Daoy (cell line): ENCODE measurements at regions not wholly inside any gene's neighbourhood (a gene's known extent, or its start where the extent isn't known, plus 50 kb on each side); places are given as distances from the start of the nearest gene placed in this dataset.

Source experiments
- DNase-seq: peaks from one replicate; pipeline ENCODE4 v3.0.0-alpha.2; 2015; ENCODE audit warnings: low read depth

DNA sequence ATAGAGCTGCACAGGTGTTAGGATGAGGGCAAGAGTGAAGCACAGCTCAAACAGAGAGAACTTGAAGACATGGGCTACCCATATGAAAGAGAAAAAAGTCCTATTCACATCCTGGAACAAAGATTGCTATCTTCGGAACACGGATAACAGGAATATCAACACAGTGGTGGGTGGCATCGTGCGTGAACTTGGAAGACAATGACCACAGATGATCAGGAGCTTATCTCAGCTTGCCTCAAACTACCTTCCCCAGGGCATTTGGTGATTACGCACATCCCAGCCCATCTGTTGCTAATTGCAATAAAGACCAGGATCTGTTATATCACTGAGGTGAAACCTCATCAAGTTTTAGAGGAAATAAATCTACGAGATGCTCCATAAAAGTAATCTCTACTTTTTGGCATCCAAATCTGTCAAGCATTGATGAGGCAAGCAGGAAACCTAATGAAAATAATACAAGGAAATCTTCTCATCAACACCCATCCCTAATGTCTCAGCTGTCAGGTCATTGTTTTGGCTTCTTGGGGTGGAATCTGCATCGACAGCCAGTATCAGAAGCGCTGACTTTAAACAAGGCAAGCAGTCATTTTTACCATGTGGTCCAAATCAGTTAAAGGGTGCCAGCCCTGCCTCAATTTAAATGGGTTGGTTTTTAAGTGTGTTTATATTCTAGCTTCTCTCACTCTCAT lies 188.2 kb downstream of the SPCS3 start:
- no peak for DNase-seq

DNA sequence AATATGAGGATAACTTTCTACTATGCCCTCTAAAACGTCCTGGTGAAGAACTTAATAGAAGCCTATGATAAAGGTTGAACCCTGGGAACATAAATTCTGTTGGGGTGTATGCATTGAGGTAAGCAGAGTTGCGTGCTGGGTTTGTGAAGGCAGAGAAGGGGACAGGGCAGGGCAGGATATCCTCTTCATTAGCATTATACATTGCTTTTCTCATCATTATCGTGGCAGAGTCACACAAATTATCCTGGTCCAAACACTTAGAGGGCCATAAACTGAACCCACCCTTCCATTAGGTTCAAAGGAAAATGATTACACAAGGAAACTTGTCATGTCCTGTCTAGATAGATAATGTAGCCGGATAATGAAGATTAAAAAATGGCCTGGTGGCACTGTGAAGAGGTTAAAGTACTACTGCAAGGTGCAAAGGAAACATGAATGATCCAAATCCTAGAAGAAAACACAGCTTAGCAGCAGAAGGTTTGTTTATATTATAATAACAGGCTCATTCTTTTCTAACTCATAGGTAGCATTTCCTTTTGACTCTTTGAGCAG lies 189.1 kb downstream of the SPCS3 start:
- DNase-seq = no peak

DNA sequence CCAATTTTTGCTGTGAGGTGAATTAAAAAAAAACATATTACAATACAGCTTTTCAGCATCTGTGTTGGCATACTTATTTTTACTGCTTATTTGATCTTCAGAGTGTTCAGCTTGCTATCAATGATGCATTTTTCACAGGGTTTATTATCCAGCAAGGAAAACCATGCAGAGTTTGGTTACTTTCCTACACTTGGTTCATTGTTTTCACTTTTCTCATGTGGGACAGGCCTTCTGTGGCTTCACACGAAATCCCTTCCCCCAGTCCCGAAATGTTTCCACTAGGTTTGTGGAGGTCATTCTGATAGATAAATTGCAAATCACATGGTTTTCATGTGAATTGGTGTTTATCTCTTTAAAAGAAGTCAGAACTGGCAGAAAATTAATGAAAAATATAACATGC lies 205.8 kb downstream of the SPCS3 start:
- no peak for DNase-seq

DNA sequence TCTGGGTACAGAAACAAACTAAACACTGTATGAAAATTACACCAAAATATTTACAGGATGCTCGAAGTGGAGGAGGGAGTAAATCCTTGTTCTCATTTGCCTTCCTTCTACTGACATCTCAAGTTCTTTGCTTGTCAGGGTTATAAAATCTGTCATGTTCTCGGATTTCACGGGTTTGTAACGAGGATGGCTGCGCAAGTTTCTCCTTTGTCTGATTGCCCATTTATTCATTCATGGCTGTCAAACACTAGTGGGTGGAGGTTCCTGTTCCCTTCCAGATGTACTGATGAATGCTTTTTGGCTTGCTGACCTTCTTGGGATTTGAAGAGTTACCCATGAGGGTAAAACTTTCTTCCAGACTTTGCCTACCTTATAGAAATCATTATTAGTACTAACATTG lies 206.9 kb downstream of the SPCS3 start:
- DNase-seq = no peak

DNA sequence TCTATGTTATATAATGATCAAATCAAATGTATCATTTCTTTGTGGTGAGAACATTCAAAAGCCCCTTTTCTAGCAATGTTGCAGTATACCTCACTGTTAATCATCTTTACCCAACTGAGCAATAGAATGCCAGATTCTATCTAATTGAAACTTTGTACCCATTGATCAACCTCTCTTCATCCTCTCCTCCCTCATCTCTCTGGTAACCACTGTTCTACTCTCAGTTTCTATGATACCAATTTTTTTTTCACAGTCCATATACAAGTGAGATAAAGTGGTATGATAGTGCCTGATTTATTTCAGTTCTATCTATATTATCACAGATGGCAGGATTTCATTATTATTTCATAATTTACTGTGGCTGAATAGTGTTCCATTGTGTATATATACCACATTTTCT lies 209.8 kb downstream of the SPCS3 start:
- no peak for DNase-seq

DNA sequence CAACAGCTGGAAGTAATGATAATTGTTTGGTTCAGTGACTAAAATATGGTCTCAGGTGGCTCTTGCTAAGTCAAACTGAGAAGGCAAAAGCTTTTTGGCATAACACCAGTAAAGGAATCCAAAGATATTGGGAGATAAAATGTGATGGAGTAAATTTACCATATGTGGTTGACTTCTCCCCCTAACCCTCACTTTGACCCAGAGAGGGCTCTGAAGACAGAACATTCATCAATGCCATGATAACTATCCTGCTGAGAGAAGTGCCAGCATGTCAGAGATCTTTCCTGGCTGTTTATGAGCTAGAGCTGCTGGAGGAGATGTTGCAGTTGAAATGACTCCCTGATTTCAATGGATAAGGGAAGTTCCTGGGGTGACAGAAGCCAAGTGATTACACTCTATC lies 213.4 kb downstream of the SPCS3 start:
- DNase-seq = no peak

DNA sequence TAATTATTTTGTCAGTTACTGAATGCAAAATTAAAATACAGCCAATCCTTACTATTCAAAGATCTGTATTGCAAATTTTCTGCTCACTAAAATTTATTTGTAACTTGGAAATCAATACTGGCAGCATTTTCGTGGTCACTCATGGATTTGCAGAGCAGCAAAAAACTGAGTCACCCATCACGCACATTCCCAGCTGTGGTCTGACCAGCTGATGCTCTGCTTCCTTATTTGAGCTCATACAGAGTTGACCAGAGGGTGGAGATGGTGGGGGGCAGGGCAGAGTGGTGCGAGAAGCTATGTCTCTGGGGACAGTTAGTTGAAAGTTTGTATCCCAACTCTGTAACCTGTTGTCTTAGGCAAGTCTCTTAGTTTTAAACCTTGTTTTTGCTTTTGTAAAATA lies 214.8 kb downstream of the SPCS3 start:
- peak; percentile 25 for DNase-seq

DNA sequence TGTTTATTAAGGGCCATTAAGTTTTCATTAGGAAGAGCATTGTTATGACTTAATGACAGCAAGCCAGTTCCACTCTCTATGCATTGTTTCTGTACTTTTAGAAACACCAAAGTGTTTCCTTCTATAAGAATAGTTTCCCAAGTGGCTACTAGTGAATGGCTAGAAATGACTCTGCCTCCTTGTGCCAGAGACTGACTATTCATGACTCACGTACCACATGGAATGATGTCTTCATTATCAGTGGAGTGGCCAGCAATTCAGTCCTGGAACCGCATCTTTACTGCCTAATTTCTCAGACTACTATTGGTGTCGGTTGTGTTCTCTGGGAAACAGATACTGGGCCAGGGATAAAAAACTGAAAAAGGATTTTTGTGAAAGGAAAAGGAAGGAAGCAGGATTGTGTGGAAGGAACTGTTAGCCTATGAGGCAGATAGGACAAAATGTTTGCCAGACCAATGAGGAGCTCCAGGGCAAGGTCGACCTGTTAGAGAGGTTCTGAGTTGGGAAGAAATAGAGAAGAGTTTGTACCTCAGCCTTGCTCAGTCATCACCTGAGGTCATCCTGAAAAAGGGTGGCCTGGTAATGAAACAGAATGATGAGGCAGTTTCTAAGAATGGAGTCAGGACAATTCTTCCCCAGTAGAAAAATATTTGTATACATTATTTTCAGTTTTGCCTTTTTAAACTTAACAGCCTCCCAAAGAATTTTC lies 218.6 kb downstream of the SPCS3 start:
- DNase-seq = peak; percentile 71

DNA sequence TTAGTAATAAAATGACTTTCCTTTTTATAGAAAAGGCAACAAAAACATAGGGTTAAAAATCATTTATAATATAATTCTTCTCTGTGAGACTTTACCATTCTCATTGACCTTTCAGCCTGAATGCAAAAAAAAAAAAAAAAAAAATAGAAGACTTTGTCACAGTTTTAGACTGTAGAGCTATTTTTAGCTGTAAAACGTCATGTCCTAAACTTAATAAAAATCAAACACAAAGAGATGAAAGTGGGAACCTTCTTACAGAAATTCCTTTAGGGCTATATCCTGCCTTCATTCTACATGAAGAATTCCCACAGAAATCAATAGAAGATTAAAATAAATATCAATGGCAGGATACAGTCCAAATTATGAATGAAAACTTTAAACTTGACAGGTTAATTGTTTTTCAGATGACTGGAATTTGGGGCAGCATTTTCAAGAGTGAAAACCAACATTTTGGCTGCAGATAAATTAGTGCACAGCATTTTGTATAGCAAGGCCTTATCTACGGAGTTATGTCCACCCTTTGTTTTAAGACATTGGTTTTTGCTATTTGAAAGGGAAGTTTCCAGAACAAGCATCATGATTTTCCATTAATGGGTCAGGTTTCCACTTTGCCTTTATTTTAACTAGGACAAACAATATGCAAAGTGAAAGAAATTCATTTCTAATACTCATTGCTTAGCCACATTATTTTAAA lies 219.5 kb downstream of the SPCS3 start:
- no peak for DNase-seq

DNA sequence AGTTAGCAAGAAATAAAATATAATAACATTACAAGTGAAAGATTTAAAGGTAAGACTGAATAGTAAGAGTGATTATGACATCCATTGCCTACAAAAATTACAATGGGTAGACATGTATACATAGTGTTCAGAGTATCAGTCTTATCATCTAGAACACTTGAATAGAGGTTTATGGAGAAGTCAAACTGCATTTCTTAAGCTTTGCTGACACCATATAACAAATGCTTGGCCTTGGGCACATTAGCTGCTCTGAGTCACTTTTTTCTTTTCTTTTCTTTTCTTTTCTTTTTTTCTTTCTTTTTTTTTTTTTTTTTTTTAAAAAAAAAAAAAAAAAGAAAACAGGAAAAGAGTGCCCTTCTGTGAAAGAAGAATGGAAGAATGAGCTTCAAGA lies 220.0 kb downstream of the SPCS3 start:
- DNase-seq = no peak

DNA sequence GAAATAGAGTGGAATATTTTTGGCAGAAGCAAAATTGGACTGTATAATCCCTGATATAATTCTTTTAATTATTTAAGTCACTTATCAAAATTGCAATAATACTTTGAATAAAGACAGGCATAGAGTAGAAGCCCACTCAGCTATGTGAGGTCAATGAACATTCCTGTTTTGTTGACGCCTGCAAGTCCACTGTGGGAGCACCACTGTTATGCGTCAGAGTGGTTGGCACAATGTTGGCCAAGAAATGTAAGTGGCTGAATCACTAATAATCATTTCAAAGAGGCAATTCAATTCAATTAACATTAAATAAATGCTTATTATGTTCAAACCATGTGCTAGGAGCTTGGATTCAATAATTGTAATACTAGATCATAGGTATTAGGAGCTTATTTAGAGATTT lies 221.0 kb downstream of the SPCS3 start:
- DNase-seq = peak; percentile 38

DNA sequence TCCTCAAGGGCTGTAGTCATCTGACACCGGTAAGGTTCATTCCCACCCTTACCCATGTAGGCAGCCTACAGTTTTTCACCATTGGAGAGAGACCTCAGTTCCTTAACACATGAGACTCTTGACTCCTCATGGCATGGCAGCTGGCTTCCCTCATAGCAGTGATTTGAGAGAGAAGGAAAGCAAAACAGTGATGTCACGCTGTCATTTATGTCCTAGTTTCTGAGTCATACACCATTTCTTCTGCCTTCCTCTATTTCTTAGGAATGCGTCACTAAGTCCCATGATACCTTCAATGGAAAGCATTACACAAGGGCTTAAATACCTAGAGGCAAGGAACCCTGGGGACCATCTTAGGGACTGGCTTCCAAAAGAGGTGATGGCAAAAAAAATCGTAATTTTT lies 226.1 kb downstream of the SPCS3 start:
- DNase-seq = no peak

DNA sequence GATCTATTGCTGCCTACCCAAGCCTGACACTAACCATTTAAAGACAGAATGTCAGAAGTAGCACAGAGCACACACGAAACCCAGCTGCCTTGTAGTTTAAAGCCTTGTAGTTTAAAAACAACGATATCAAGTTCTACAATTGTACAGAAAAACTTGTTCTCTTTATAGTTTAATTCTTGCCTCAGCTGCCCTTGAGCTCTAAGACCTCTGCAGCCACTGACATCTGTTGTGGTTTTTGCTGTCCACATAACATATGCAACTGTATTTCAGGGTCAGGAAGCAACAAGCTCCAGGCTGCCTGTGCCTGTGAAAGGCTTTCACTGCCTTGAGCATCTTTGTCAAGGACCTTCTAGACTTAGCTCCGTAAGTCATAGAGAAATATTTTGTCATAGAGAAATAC lies 227.2 kb downstream of the SPCS3 start:
- DNase-seq = no peak

DNA sequence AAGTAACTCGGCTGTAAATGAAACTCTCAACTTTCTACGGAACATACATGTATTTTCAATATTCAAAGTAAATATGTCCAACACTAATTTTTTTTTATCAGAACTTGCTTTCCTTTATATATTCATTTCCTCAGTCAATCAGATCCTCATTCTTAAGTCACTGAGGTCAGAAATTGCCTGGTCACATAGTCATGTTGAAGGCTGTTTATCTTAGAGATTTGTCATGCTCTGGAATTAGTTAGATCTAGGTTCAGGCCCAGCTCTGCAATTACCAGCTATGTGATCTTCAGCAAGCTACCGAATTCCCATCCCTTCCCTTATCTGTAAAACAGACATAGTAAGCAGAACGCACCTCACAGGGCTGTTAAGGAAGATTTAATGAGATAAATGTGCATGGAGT lies 228.8 kb downstream of the SPCS3 start:
- DNase-seq = peak; percentile 61

DNA sequence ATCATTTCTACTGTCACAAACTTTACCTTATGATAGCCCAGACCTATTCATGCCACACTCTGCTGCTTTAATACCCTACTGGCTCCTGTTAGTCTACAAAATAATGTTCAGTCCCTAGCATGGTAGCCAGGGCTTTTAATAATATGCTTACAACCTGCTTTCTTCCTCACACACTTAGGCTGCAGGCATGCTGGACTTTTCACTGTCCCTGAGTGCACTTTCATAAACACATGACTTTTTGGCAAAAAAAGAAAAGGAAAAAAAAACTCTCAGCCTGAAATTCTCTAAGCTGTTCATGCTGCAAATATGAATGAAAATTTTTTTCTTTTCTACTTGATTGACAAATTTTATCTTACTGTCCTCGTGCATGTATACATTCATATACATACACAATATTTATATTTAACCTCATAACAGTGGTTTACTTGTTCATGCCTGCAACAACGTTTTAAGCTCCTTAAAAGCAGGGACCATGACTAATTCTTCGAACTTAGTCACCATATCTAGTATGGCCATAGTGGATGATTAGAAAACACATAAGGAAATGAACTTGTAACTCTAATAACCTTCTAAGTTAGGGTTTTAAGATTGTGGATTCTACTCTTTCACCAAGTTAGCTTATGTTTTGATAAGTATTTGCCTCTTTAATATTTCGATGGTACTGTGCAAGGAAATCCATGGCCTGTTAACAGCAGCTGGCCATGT lies 229.5 kb downstream of the SPCS3 start:
- DNase-seq = peak; percentile 18

DNA sequence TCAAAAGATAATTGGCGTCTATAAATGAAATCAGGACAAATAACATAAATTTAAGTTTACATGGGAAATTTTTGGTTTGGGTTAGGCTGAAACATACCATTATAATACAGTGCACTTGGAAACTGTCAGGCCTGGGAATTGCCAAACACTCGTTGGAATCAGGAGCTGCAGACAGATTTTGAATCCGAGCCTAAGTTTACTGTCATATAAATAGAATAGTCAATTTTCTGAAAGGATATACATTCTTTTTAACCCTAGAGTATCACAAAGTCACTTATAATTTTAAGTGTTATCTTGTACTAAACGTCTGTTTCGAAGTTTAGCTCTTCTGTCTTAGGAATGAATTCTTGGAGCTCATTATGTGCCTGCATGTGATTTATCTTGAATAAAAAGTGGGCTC lies 234.1 kb downstream of the VEGFC start:
- DNase-seq = no peak

DNA sequence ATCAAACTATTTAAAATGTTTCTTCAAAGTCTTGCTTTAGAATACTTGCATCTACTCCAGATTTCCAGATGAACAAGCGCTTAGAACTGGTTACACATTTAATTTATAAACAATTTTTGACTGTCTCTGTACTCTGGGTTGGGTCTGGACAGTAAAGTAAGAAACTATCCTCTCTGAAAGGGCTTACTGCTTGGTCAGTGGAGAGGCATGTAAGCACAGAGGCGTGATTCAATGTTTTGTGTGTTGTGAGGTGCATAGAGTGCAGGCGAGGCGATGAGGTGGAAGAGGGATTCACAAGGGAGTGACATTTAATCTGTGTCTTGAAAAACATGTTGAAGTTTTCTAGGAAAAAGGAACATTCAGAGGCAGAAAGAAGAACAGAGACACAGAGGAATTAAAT lies 231.4 kb downstream of the VEGFC start:
- DNase-seq = no peak

DNA sequence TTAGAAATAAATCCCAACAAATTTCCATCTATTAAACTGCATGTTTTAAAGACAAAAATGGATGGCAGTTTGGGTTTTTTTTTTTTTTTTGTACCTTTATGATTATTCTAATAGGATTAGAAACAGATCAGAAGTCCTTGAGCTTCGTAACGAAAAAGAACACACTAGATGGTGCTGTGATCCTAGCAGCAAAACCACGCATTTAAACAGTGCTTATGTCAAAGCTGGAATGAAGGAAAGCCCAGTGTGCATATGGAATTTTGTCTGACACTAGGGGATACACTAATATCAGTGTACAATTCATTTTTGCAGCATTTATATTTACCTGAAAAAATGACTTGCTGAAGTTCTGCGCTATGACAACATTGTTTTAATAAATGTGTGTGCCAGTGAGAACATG lies 229.1 kb downstream of the VEGFC start:
- no peak for DNase-seq

DNA sequence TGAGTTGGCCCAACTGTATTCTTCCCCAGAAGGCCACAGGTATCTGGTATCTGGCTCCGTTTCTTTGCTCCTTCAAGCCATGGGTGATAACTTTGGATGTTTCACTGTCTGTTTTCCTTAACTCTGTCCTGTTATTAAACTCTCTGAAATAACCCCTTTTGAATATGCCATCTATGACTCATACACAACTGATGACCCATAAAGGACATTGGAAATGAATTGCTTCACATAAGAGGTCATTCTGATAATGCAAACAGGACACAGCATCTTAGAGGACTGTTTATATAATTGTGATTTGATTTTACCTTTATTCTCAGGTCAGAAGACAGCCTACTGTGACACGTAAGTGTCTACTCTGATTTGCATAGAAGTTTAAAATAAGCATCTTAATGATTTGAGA lies 227.7 kb downstream of the VEGFC start:
- no peak for DNase-seq

DNA sequence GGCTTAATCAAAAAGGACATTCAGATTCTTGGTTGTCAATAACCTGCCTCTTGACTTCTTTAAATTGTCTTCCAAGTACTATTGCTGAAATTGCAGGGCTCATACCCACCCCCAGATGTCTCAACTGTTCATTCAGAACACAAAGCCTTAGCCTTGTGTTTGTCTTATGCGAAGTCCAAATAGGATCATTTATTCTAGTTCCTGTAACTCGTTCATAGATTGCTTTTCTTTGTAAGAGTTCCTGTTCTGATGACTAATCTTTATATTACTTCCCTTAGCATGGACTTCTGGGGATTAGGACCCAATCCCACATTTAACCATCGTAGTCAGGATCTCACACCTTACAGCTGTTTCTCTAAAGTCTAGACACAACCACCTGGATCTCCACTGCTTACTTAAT lies 226.0 kb downstream of the VEGFC start:
- DNase-seq = no peak

DNA sequence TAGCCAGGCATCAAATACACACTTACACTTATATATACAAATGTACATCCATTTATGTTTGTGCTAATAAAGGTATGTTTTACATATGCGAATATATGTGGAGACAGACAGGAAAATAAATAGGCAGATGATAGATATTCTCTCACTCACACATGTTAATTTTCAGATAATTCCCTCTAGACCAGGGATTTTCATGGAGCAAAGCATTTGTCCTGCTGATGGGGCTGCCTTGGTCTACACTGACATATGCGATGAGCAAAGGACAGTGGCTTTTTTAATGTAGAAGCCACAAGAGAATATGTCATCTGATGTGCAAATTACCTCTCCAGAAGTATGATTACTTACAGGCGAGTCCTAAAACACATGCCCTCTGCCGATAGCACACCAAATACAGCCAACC lies 224.5 kb downstream of the VEGFC start:
- DNase-seq = no peak

DNA sequence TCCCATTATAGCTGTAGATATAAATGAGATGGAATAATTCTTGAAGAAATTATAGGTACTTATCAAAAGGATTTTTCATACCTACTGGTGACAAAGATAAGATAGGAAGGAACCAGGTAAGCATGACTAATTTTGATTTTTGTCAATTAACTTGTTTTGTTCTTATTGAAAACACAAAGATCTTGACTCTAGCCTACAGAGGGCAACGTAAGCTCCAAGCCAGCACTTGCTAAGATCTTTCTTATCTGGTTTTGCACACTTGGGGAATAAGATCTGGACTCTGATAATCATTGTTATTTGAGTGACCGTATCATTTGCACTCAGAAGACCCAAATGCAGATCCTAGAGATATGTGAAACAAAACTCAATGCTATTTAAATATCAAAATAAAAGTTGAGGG lies 223.4 kb downstream of the VEGFC start:
- DNase-seq = no peak
